Natural killer cell treated with Interleukin-12 subunit alpha and Interleukin-12 subunit beta and Interleukin-15 and Interleukin-18, amount 100 ng/mL, for 72 hours (primary cell): ENCODE measurements at regions not wholly inside any gene's neighbourhood (a gene's known extent, or its start where the extent isn't known, plus 50 kb on each side); places are given as distances from the start of the nearest gene placed in this dataset.
"Not testable (repeated sequence)": the region's sequence is repeated elsewhere in the genome, so short reads cannot be mapped to it uniquely, and the experiment has no call there.

Experiments used
- ATAC-seq, 2 donors: fragments of 150-1000 bp; cut with Tn5 transposase in 1 of 2; sonication (Bioruptor Pico), chemical (Tn5 transposase) in 1 of 2; 2 replicates each; pipeline ENCODE4 v1.10.0; 2021
- DNase-seq: peaks from one replicate; pipeline ENCODE4 v3.0.0; 2022; ENCODE audit warnings: low spot score
- H3K27ac Mint-ChIP-seq, 2 donors: 1 replicate in 1 of 2; 2 replicates in 1 of 2; pipeline ENCODE4 v1.8.0; 2022; ENCODE audit warnings: mixed read lengths in 2 of 2, mild to moderate bottlenecking in 1 of 2, moderate library complexity in 1 of 2
- H3K27me3 Mint-ChIP-seq, 2 donors: 1 replicate in 1 of 2; 2 replicates in 1 of 2; pipeline ENCODE4 v1.8.0; 2022; ENCODE audit warnings: mixed read lengths in 2 of 2
- H3K36me3 Mint-ChIP-seq: one replicate; pipeline ENCODE4 v1.8.0; 2022; ENCODE audit warnings: mixed read lengths
- H3K4me1 Mint-ChIP-seq, 2 donors: 1 replicate in 1 of 2; 2 replicates in 1 of 2; pipeline ENCODE4 v1.8.0; 2022; ENCODE audit warnings: low read depth in 2 of 2, mixed read lengths in 2 of 2, mild to moderate bottlenecking in 1 of 2
- H3K4me3 Mint-ChIP-seq: one replicate; pipeline ENCODE4 v1.8.0; 2022; ENCODE audit warnings: mixed read lengths
- H3K9me3 Mint-ChIP-seq: 2 replicates; pipeline ENCODE4 v1.8.0; 2022; ENCODE audit warnings: mixed read lengths

DNA sequence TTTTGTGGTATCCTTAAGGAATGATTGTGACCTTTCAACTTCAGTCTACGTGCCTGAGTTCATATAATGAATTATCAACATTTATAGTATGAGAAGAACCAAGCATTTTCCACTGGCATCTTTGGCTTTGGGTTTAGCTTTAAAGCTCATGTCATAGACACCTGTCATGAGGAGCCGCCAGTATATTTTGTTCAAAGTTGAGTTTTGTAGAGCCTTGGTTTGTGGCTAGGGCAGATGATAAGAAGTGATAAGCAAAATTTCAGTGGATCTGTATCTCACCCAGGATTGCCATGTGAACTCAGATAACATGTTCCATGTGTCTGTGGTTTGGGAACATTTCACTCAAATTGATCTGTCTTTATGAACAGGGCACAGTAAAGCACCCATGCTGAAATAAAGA, 873.2 kb downstream of the STPG2 start:
- no peaks in the 10 kb centered on the region for H3K27me3 Mint-ChIP-seq
- peaks cover 7% of the 10 kb centered on the region for H3K36me3 Mint-ChIP-seq
- no peak overlapping the region for H3K4me3 Mint-ChIP-seq
- DNase-seq (no peak), ATAC-seq (no peak)
- no peaks in the 10 kb centered on the region for H3K4me1 Mint-ChIP-seq
- H3K27ac Mint-ChIP-seq, result no peak overlapping the region
- H3K9me3 Mint-ChIP-seq, result peaks cover 17% of the 10 kb centered on the region

DNA sequence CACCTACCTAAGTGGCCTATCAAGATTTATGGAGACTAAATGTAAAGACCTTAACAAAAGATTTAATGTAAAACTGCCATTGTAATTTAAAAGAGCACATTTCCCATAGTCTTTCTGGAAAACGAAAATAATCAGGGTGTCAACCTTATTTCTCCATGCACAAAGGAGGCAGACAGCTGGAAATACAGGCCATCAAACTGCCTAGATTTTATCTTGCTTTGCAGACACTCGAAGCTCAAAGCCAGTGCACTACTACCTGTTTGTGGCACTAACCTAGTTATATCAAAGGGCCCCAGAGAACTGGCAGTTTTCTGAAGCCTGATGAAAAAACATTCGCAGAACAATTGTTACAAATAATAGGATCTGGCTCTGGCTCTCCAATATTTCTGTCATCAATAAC, 863.9 kb downstream of the STPG2 start:
- Mint-ChIP-seq H3K4me3 (no peak overlapping the region), H3K27ac (no peak overlapping the region), H3K36me3 (no peaks in the 10 kb centered on the region), H3K9me3 (peaks cover 4% of the 10 kb centered on the region), H3K4me1 (no peaks in the 10 kb centered on the region), H3K27me3 (no peaks in the 10 kb centered on the region)
- DNase-seq (no peak), ATAC-seq (no peak)

DNA sequence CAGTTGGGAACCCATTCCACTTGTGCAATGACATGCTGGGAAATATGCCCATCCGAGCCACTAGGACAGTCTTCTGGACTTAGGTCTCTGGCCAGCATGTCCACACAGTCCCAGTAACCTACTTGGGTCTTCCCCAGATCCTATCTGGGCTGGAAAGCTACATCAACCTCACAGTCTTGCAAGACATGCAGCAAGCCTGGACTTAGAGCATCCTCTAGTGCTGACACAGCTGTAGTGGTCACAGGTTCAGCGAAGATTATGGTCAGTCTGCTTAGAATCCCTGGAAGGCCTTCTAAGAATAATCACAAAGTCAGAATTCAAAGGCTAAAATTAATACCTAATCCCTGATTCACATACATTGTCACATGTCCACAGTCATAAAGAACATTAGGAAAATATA, 842.7 kb downstream of the STPG2 start:
- Mint-ChIP-seq H3K4me1 (no peaks in the 10 kb centered on the region), H3K4me3 (no peak overlapping the region), H3K9me3 (peaks cover 23% of the 10 kb centered on the region), H3K27me3 (no peaks in the 10 kb centered on the region), H3K27ac (no peak overlapping the region), H3K36me3 (peaks cover 6% of the 10 kb centered on the region)
- DNase-seq, result no peak
- ATAC-seq, result no peak

DNA sequence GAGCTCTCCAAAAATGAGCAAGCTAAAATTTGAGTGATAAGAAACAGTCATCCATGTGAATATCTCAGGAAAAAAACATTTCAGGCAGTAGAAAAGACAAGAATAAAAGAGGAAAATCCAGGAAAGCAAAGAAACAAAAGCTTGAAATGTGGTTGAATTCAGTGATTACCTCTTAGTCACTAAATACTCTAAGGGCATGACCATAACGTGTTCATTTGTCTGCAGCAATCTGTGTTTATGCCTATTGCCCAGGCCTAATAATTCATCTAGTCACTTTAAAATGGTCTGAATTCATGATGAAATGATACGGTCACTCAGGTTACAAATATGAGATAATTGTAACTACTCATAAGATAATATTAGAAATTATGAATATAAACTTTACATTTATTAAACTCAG, 837.9 kb downstream of the STPG2 start:
- DNase-seq, result no peak
- no peak for ATAC-seq
- no peak overlapping the region for H3K27ac Mint-ChIP-seq
- H3K4me1 Mint-ChIP-seq, result no peaks in the 10 kb centered on the region
- no peaks in the 10 kb centered on the region for H3K27me3 Mint-ChIP-seq
- no peak overlapping the region for H3K4me3 Mint-ChIP-seq
- H3K36me3 Mint-ChIP-seq, result peaks cover 4% of the 10 kb centered on the region
- H3K9me3 Mint-ChIP-seq, result peaks cover 25% of the 10 kb centered on the region

DNA sequence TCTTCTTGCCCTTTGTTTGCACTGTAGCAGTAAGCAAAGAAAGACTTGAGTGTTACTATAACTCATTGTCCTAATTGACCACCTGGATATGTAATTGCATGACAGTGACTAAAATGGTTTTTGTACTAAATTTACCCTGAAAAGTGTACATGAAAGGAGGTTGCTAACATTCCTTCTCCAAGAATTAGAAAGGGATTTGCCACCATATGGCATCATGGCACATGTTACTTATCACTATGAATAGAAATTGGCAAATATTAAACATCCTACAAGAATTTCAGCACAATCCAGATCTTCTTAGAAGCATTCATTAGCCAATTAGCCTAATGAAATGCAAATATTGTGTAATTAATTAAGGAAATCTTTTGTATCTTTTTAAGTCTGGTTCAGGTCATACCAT, 834.2 kb downstream of the STPG2 start:
- DNase-seq, result no peak
- Mint-ChIP-seq H3K9me3 (peaks cover 16% of the 10 kb centered on the region), H3K4me3 (no peak overlapping the region), H3K27me3 (no peaks in the 10 kb centered on the region), H3K4me1 (no peaks in the 10 kb centered on the region), H3K36me3 (no peaks in the 10 kb centered on the region), H3K27ac (no peak overlapping the region)
- no peak for ATAC-seq

DNA sequence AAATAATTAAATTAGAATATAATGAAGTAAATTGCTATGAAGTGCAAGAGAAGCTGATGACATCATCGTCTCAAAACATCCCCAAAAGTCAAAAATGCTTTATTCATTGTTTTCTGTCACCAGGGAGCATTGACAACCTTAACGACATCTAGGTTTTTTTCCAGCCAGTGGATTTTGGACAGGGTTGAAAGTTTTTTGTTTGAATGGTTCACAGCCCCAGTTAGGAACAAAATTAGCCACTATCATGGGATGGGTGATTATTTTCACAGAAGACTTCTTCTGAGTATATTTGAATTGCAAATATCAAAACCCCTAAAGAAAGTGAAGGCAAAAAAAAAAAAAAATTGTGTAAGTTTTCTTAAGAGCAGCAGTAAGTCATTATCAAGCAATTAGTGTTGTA, 826.1 kb downstream of the STPG2 start:
- Mint-ChIP-seq H3K4me3 (no peak overlapping the region), H3K27me3 (no peaks in the 10 kb centered on the region), H3K36me3 (peaks cover 15% of the 10 kb centered on the region), H3K27ac (no peak overlapping the region), H3K4me1 (no peaks in the 10 kb centered on the region), H3K9me3 (peaks cover 16% of the 10 kb centered on the region)
- no peak for DNase-seq
- ATAC-seq, result no peak

DNA sequence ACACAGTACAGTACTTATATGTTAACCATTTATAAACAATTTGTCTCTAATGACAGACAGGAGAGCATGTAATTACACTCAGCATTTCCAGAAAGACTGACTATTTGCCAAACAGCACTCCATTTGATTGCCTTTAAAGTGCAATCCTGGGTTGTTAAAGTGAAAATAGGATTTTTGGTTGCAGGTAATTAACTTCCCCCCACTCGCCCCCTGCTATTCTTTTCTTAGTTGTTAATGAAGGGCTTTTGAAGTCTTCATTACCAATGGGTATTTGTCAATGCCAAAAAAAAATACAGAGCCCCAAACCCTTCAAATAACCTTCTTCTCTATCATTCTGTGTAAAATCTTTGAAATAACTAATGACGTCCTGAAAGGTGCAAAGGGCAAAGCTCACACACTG, 825.6 kb downstream of the STPG2 start:
- Mint-ChIP-seq H3K4me3 (no peak overlapping the region), H3K27me3 (no peaks in the 10 kb centered on the region), H3K4me1 (no peaks in the 10 kb centered on the region), H3K27ac (no peak overlapping the region), H3K9me3 (peaks cover 18% of the 10 kb centered on the region), H3K36me3 (peaks cover 15% of the 10 kb centered on the region)
- no peak for DNase-seq
- ATAC-seq, result no peak

DNA sequence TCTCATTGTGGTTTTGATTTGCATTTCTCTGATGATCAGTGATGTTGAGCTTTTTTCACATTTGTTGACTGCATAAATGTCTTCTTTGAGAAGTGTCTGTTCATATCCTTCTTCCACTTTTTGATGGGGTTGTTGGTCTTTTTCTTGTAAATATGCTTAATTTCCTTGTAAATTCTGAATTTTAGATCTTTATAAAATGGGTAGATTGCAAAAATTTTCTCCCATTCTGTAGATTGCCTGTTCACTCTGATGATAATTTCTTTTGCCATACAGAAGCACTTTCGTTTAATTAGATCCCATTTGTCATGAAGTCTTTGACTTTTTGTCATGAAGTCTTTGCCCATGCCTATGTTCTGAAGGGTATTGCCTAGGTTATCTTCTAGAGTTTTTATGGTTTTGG, 817.5 kb downstream of the STPG2 start:
- not testable (repeated sequence) for H3K4me1 Mint-ChIP-seq, H3K36me3 Mint-ChIP-seq, DNase-seq, H3K4me3 Mint-ChIP-seq, H3K27ac Mint-ChIP-seq, ATAC-seq, H3K27me3 Mint-ChIP-seq
- H3K9me3 Mint-ChIP-seq, result peaks cover 25% of the 10 kb centered on the region

DNA sequence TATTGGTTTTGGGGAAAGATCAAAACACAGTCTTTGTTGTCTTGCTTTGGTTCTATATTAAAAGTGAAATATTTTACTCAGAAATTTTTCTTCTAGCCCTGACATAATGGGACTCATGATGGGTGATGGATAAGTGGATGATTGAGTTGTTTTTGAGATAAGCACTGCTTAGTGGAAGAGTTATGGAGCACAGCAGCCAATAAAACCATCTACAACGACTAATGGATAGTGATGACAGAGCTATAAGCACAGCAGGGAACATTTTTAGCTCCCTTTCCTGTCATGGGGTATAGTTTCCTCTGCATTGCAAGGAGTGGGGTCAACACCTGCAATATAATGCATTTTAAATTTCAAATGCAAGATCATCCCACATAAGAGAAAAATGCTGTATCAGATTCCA, 812.4 kb downstream of the STPG2 start:
- Mint-ChIP-seq H3K36me3 (no peaks in the 10 kb centered on the region), H3K27ac (no peak overlapping the region), H3K4me1 (no peaks in the 10 kb centered on the region), H3K4me3 (no peak overlapping the region), H3K9me3 (peaks cover 11% of the 10 kb centered on the region), H3K27me3 (no peaks in the 10 kb centered on the region)
- no peak for ATAC-seq
- DNase-seq, result no peak

DNA sequence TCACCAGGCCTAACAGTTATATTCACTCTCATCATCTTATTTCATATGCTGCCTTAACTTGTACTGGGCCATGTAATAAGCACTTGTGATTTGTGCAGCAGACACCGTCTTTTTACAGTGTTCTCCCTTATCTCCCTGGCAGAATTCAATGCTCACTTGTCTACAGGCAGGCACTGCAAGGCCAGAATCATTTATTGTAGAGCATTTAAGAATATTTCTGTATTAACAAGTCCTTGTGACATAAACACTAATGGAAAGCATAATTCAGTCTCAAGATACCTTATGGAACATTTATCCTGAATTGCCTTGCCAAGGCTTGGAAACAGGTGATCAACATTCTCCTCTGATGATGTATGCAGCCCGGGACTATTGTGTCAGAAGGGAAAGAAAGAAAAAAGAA, 808.9 kb downstream of the STPG2 start:
- H3K4me1 Mint-ChIP-seq, result no peaks in the 10 kb centered on the region
- H3K27me3 Mint-ChIP-seq, result no peaks in the 10 kb centered on the region
- H3K36me3 Mint-ChIP-seq, result peaks cover 25% of the 10 kb centered on the region
- H3K9me3 Mint-ChIP-seq, result peaks cover 7% of the 10 kb centered on the region
- no peak overlapping the region for H3K4me3 Mint-ChIP-seq
- H3K27ac Mint-ChIP-seq, result no peak overlapping the region
- DNase-seq, result no peak
- no peak for ATAC-seq

DNA sequence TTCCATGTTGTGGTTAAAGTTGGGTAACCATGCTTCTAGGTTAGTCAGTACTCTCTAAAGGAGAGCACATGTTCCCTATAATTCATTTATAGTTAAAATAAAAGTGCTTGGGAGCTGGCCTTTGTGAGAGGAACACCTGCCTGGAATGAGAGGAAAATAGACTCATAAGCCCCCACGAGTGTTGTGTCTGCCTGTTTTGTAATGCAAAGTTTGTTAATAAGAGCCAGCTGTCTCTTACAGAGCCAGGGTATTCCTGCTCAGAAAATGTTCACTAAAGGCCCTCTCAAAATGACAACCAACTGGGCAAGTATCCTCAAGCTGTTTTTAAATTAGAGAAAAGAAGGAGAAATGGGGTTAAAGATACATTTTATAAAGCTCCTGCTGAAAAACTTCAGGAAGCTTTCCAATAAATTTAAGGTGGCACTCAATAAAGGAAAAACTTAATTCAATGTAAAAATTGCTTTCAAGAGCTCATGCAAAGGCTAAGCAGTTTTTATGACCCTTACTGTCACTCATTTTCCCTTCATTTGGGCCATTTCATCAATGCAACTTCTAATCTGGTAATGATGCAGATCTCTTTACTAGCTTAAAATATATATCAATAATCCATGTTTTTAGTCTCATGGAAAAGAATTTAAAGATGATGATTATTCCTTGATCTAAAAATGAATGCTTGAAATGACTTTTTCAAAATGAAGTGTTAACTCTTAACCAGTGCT, 793.6 kb downstream of the STPG2 start:
- Mint-ChIP-seq H3K27me3 (no peaks in the 10 kb centered on the region), H3K27ac (no peak overlapping the region), H3K4me1 (no peaks in the 10 kb centered on the region), H3K9me3 (peaks cover 2% of the 10 kb centered on the region), H3K4me3 (no peak overlapping the region), H3K36me3 (no peaks in the 10 kb centered on the region)
- no peak for DNase-seq
- ATAC-seq, result no peak

DNA sequence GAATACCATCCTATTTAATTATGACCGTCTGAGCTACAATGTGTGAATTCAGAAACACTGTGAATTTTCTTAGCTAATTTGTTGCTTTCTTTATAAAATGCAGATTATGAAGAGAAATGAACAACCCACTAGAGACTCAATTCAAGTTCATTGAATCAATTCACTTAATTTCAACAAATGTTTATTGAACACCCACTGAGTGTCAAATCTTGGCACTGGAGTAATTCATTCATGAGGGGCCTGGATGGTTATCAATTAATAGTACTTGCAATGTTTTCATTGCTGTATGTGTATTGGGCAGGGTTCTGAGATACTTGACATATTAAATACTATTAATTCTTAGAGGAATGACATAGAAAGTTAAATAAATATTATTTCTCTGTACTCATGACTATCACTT, 789.4 kb downstream of the STPG2 start:
- ATAC-seq, result no peak
- DNase-seq, result no peak
- no peak overlapping the region for H3K4me3 Mint-ChIP-seq
- peaks cover 8% of the 10 kb centered on the region for H3K36me3 Mint-ChIP-seq
- no peaks in the 10 kb centered on the region for H3K4me1 Mint-ChIP-seq
- H3K9me3 Mint-ChIP-seq, result peaks cover 5% of the 10 kb centered on the region
- no peak overlapping the region for H3K27ac Mint-ChIP-seq
- H3K27me3 Mint-ChIP-seq, result no peaks in the 10 kb centered on the region

DNA sequence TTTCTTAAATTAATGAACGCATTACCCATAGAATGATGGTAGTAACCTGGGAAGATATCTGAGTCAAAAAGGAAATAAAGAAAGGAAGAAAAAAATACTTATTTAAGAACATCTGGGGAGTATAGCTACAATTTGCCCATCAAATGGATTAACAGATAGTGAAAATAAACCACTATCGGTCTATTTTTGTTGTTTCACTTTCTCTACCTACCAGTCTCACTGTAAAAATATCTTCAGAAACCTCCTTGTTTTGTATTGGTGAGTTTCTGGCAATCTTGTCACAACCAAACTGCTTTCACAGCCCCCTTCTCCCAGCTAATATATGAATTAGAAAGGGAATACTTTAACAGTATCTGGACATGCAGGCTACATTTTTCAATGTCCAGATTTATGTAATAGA, 783.5 kb downstream of the STPG2 start:
- DNase-seq (no peak), ATAC-seq (no peak)
- H3K27me3 Mint-ChIP-seq, result no peaks in the 10 kb centered on the region
- H3K4me3 Mint-ChIP-seq, result no peak overlapping the region
- peaks cover 8% of the 10 kb centered on the region for H3K36me3 Mint-ChIP-seq
- no peak overlapping the region for H3K27ac Mint-ChIP-seq
- H3K9me3 Mint-ChIP-seq, result peaks cover 14% of the 10 kb centered on the region
- no peaks in the 10 kb centered on the region for H3K4me1 Mint-ChIP-seq

DNA sequence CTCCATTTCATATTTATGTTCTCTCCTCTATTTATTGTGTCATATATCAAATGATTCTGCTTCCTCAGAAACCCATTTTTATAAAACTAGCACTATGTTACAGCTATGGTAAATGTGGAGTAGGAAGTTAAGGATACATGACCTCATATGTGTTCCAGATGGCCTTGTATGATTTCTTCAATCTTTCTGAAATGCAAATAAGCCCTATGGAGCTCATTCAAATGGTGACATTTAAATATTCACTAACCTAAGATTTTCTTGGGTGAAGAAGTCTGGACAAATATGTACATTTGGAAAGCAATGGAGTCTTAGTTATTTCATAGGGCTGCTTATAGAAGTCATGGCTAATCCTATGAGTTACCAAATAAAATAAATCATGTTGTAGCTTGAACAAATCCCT, 782.5 kb downstream of the STPG2 start:
- Mint-ChIP-seq H3K27me3 (no peaks in the 10 kb centered on the region), H3K27ac (no peak overlapping the region), H3K9me3 (peaks cover 17% of the 10 kb centered on the region), H3K4me1 (no peaks in the 10 kb centered on the region), H3K36me3 (peaks cover 8% of the 10 kb centered on the region), H3K4me3 (no peak overlapping the region)
- ATAC-seq (no peak), DNase-seq (no peak)

DNA sequence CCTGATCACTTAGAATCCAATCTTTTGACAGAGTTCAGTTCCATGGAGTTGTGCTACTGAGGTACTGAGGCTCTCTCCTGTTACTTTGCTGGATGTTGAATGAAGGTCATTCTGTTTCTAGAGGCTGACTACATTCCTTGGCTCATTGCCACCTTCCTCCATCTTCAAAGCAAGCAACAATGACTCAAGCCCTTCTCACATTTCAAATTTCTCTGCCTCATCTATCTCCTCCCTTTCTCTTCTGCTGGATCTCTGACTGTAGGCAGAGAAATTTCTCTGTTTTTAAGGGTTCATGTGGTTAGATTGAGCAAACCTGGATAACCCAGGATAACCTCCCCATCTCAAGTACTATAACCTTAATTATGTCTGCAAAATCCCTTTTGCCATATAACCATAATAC, 775.4 kb downstream of the STPG2 start:
- no peaks in the 10 kb centered on the region for H3K27me3 Mint-ChIP-seq
- peaks cover 5% of the 10 kb centered on the region for H3K36me3 Mint-ChIP-seq
- H3K27ac Mint-ChIP-seq, result no peak overlapping the region
- DNase-seq, result no peak
- no peak overlapping the region for H3K4me3 Mint-ChIP-seq
- peaks cover 28% of the 10 kb centered on the region for H3K9me3 Mint-ChIP-seq
- ATAC-seq, result no peak
- H3K4me1 Mint-ChIP-seq, result no peaks in the 10 kb centered on the region
